SU-DHL-6 (cell line): ENCODE measurements at regions not wholly inside any gene's neighbourhood (a gene's known extent, or its start where the extent isn't known, plus 50 kb on each side); places are given as distances from the start of the nearest gene placed in this dataset.
"Not testable (repeated sequence)": the region's sequence is repeated elsewhere in the genome, so short reads cannot be mapped to it uniquely, and the experiment has no call there.

Source experiments
- EZH2phosphoT487 ChIP-seq: fragments of 200-600 bp; sonication (generic), shearing (Covaris generic); conservative IDR thresholded peaks from 2 replicates; pipeline ENCODE4 v1.6.1; 2018; ENCODE audit warnings: mild to moderate bottlenecking, antibody characterized with exemption, low read length, moderate library complexity, mixed read lengths
- TF ChIP-seq, protein P1 (sequence below): fragments of 200-600 bp; sonication (generic); IDR thresholded peaks from one replicate; pipeline ENCODE4 v1.5.1; 2017; ENCODE audit warnings: antibody characterized with exemption, mild to moderate bottlenecking, low read length, moderate library complexity; ENCODE audit not compliant: insufficient read depth, poor library complexity, severe bottlenecking

DNA sequence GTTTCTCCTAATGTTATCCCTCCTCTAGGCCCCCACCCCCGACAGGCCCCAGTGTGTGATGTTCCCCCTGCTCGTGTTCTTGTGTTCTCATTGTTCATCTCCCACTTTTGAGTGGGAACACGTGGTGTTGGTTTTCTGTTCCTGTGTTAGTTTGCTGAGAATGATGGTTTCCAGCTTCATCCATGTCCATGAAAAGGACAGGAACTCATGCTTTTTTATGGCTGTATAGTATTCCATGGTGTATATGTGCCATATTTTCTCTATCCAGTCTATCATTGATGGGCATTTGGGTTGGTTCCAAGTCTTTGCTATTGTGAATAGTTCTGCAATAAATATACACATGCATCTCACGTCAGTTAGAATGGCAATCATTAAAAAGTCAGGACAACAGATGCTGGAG is 305.9 kb downstream of the MED10 start:
- not testable (repeated sequence) for TF ChIP-seq EZH2phosphoT487
- TF ChIP-seq, protein P1, sequence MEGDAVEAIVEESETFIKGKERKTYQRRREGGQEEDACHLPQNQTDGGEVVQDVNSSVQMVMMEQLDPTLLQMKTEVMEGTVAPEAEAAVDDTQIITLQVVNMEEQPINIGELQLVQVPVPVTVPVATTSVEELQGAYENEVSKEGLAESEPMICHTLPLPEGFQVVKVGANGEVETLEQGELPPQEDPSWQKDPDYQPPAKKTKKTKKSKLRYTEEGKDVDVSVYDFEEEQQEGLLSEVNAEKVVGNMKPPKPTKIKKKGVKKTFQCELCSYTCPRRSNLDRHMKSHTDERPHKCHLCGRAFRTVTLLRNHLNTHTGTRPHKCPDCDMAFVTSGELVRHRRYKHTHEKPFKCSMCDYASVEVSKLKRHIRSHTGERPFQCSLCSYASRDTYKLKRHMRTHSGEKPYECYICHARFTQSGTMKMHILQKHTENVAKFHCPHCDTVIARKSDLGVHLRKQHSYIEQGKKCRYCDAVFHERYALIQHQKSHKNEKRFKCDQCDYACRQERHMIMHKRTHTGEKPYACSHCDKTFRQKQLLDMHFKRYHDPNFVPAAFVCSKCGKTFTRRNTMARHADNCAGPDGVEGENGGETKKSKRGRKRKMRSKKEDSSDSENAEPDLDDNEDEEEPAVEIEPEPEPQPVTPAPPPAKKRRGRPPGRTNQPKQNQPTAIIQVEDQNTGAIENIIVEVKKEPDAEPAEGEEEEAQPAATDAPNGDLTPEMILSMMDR, result not testable (repeated sequence)
